GM12878 (cell line): ENCODE measurements at regions not wholly inside any gene's neighbourhood (a gene's known extent, or its start where the extent isn't known, plus 50 kb on each side); places are given as distances from the start of the nearest gene placed in this dataset.

Experiments
- ATAC-seq: fragments of 200-7000 bp; cut with Tn5 transposase; 3 replicates; pipeline ENCODE4 v1.9.1; 2020; ENCODE audit warnings: mild to moderate bottlenecking, moderate library complexity
- BruUV-seq: library from RNA; stranded (reverse); fragments of 400-500 nt; replicated peaks from 2 replicates; lab custom pipeline; 2021; lab: Mats Ljungman, UMichigan
- CTCF ChIA-PET: fragments of 300-600 bp; sonication (Branson Sonifier 250); formaldehyde crosslinking; extraction: SDS; loops from one replicate; lab custom pipeline; 2021; ENCODE audit warnings: inconsistent platforms; lab: Yijun Ruan, JAX
- POLR2A ChIA-PET: fragments of 350-600 bp; formaldehyde crosslinking; extraction: SDS; loops from one replicate; lab custom pipeline; 2021; ENCODE audit warnings: inconsistent platforms; lab: Charles Lee
- RAD21 ChIA-PET: fragments of 300-600 bp; sonication (Branson Sonifier 250); formaldehyde crosslinking; loops from one replicate; lab custom pipeline; 2023; ENCODE audit warnings: antibody characterized with exemption; ENCODE audit not compliant: unreplicated experiment; lab: Charles Lee
- SMC1A ChIA-PET: fragments of 300-600 bp; sonication (Branson Sonifier 250); formaldehyde crosslinking; loops from one replicate; lab custom pipeline; 2023; ENCODE audit not compliant: unreplicated experiment, uncharacterized antibody; lab: Charles Lee
- DNase-seq: peaks from one replicate; pipeline ENCODE4 v3.0.0-alpha.2; 2011; ENCODE audit warnings: low read depth, low spot score
- FAIRE-seq: peaks from 3 replicates; lab custom pipeline; 2011; peaks lifted over from hg19 to GRCh38; lab: Jason Lieb, UNC
- H2AFZ ChIP-seq: 2 replicates; pipeline ENCODE4 v1.6.0; 2011; ENCODE audit warnings: low read depth, low read length, control low read depth; ENCODE audit not compliant: control insufficient read depth
- H3K27ac ChIP-seq: 2 replicates; pipeline ENCODE4 v1.5.1; 2011; ENCODE audit warnings: control low read depth; ENCODE audit not compliant: control insufficient read depth, insufficient read depth
- H3K27me3 ChIP-seq, 2 experiments: replicated peaks in 1 of 2; 2 replicates each; pipeline versions ENCODE4 v1.6.0 to v1.6.1; 2011; ENCODE audit warnings: low read length in 1 of 2; ENCODE audit not compliant: control insufficient read depth in 2 of 2, insufficient read depth in 2 of 2
- H3K36me3 ChIP-seq, 2 experiments: 2 replicates each; pipeline ENCODE4 v1.5.1; 2011; ENCODE audit warnings: low read length in 1 of 2; ENCODE audit not compliant: control insufficient read depth in 2 of 2, insufficient read depth in 2 of 2
- H3K4me1 ChIP-seq: 2 replicates; pipeline ENCODE4 v1.6.1; 2011; ENCODE audit warnings: mild to moderate bottlenecking, low read length, moderate library complexity, mixed read lengths; ENCODE audit not compliant: control insufficient read depth, insufficient read depth
- H3K4me2 ChIP-seq: 2 replicates; pipeline ENCODE4 v1.6.0; 2011; ENCODE audit warnings: control low read depth; ENCODE audit not compliant: control insufficient read depth, insufficient read depth
- H3K4me3 ChIP-seq: fragments of 200-600 bp; sonication (generic); 2 replicates; pipeline ENCODE4 v1.5.1; 2016
- H3K79me2 ChIP-seq: 2 replicates; pipeline ENCODE4 v1.6.0; 2011; ENCODE audit warnings: low read length; ENCODE audit not compliant: control insufficient read depth, insufficient read depth
- H3K9ac ChIP-seq: 2 replicates; pipeline ENCODE4 v1.8.0; 2011; ENCODE audit warnings: low read length, control low read depth, mixed read lengths; ENCODE audit not compliant: control insufficient read depth, insufficient read depth
- H3K9me3 ChIP-seq: replicated peaks from 3 replicates; pipeline ENCODE4 v1.5.1; 2011; ENCODE audit warnings: mild to moderate bottlenecking, low read length; ENCODE audit not compliant: control insufficient read depth, insufficient read depth
- H4K20me1 ChIP-seq: 2 replicates; pipeline ENCODE4 v1.6.0; 2011; ENCODE audit not compliant: control insufficient read depth, insufficient read depth
- GABPA ChIP-seq: IDR thresholded peaks from 2 replicates; pipeline ENCODE4 v1.6.1; 2014; ENCODE audit warnings: antibody characterized with exemption, low read depth, mild to moderate bottlenecking, inconsistent platforms
- JUNB ChIP-seq: IDR thresholded peaks from 2 replicates; pipeline ENCODE4 v1.6.1; 2016; ENCODE audit warnings: antibody characterized with exemption, mild to moderate bottlenecking
- MTA2 ChIP-seq: fragments of 450-650 bp; IDR thresholded peaks from 2 replicates; pipeline ENCODE4 v1.6.1; 2016; ENCODE audit warnings: low read depth, mild to moderate bottlenecking, moderate library complexity
- MTA3 ChIP-seq: IDR thresholded peaks from 2 replicates; pipeline ENCODE4 v1.6.1; 2012; ENCODE audit warnings: low read length, inconsistent platforms, borderline replicate concordance
- NFYA ChIP-seq: IDR thresholded peaks from 2 replicates; pipeline ENCODE4 v1.6.1; 2011; ENCODE audit warnings: low read depth, mild to moderate bottlenecking, low read length, improper control_type of control experiment, borderline replicate concordance
- NR2F1 ChIP-seq: fragments of 450-650 bp; conservative IDR thresholded peaks from 2 replicates; pipeline ENCODE4 v1.6.1; 2017; ENCODE audit warnings: mild to moderate bottlenecking
- RAD21 ChIP-seq: IDR thresholded peaks from 2 replicates; pipeline ENCODE4 v1.6.1; 2011; ENCODE audit warnings: mild to moderate bottlenecking, low read depth, low read length, moderate library complexity; ENCODE audit not compliant: insufficient read depth
- SMAD1 ChIP-seq: fragments of 450-650 bp; IDR thresholded peaks from 2 replicates; pipeline ENCODE4 v1.6.1; 2018; ENCODE audit warnings: mild to moderate bottlenecking, low read depth; ENCODE audit not compliant: partially characterized antibody
- YY1 ChIP-seq: IDR thresholded peaks from 2 replicates; pipeline ENCODE4 v1.6.1; 2011; ENCODE audit warnings: low read depth, mild to moderate bottlenecking, low read length
- ZNF207 ChIP-seq: fragments of 450-650 bp; IDR thresholded peaks from 2 replicates; pipeline ENCODE4 v1.6.1; 2014; ENCODE audit warnings: antibody characterized with exemption, mild to moderate bottlenecking, borderline replicate concordance
- ZNF217 ChIP-seq: fragments of 450-650 bp; IDR thresholded peaks from 2 replicates; pipeline ENCODE4 v1.6.1; 2017; ENCODE audit warnings: antibody characterized with exemption, mild to moderate bottlenecking
- ZNF274 ChIP-seq: IDR thresholded peaks from one replicate; pipeline ENCODE4 v1.8.0; 2011; ENCODE audit not compliant: insufficient read length, insufficient read depth
- WGBS: methylation state at CpG from one replicate; pipeline ENCODE4 v1.1.6; 2016; ENCODE audit warnings: low lambda C conversion rate; ENCODE audit not compliant: insufficient replicate concordance, insufficient coverage; ENCODE audit errors: missing lambda C conversion rate; 5-methylcytosine and 5-hydroxymethylcytosine counted together
- in situ Hi-C: fragments of 300-500 bp; cut with MboI; formaldehyde crosslinking; loops from 9 replicates; pipeline ENCODE4 v1.14.3; 2018; ENCODE audit warnings: mixed read lengths
- intact Hi-C: fragments of 100-400 bp; cut with micrococcal nuclease; formaldehyde crosslinking; loops from one replicate; pipeline ENCODE4 v1.14.2; 2022; ENCODE audit not compliant: unreplicated experiment
- TF ChIP-seq, protein P1 (sequence below): fragments of 450-650 bp; IDR thresholded peaks from 2 replicates; pipeline ENCODE4 v1.6.1; 2016; ENCODE audit warnings: mild to moderate bottlenecking, moderate library complexity, borderline replicate concordance
- TF ChIP-seq, protein P2 (sequence below): IDR thresholded peaks from 2 replicates; pipeline ENCODE4 v1.6.1; 2012; ENCODE audit warnings: low read depth, low read length, improper control_type of control experiment

DNA sequence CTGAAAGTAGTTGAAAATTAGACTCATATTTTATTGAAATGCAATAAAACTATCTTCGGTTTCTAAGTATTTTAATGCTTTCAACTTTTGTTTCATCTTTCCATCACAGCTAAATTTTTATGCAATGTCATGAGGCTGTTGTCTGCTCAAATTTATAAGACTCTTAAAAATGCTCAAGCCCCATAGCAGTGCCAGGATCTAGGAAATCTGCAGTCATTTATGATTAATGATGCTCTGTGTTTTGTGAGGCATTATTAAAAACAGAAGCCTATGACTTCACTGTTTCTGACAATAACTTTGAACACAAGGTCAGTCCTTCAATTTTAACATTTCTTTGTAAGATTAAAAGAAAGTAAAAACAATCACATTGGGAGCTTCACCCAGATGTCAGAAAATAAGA is 112.5 kb downstream of the ALX1 start:
- ATAC-seq (no peak), DNase-seq (no peak), FAIRE-seq (no peak)
- no TSS peak for BruUV-seq
- SMC1A ChIA-PET, result interaction anchor here (1.1 kb wide), 1 partner anchor 11 kb away, joined by 3 read pairs; no protein-coding TSS in a partner anchor
- no peak overlapping the region for H3K9ac ChIP-seq
- no peak overlapping the region for H3K4me3 ChIP-seq
- H2AFZ ChIP-seq, result no peak overlapping the region
- RAD21 ChIA-PET, result interaction anchor here (1.5 kb wide), 1 partner anchor 33 kb away, joined by 4 read pairs; no protein-coding TSS in a partner anchor
- CTCF ChIA-PET, result no interaction called here
- H3K27ac ChIP-seq, result no peak overlapping the region
- no peaks in the 10 kb centered on the region for H3K36me3 ChIP-seq
- no peaks in the 10 kb centered on the region for H3K4me1 ChIP-seq
- POLR2A ChIA-PET, result no interaction called here
- no peaks in the 10 kb centered on the region for H3K27me3 ChIP-seq
- H3K9me3 ChIP-seq, result no peaks in the 10 kb centered on the region
- intact Hi-C loops, result no loop called here
- in situ Hi-C loops, result no loop called here
- H3K79me2 ChIP-seq, result no peaks in the 10 kb centered on the region
- TF ChIP-seq ZNF274 (no peak), MTA3 (no peak), JUNB (no peak), GABPA (no peak), NR2F1 (no peak), ZNF217 (no peak), ZNF207 (no peak), NFYA (no peak), MTA2 (no peak), RAD21 (no peak), YY1 (no peak), SMAD1 (no peak)
- TF ChIP-seq, protein P1, sequence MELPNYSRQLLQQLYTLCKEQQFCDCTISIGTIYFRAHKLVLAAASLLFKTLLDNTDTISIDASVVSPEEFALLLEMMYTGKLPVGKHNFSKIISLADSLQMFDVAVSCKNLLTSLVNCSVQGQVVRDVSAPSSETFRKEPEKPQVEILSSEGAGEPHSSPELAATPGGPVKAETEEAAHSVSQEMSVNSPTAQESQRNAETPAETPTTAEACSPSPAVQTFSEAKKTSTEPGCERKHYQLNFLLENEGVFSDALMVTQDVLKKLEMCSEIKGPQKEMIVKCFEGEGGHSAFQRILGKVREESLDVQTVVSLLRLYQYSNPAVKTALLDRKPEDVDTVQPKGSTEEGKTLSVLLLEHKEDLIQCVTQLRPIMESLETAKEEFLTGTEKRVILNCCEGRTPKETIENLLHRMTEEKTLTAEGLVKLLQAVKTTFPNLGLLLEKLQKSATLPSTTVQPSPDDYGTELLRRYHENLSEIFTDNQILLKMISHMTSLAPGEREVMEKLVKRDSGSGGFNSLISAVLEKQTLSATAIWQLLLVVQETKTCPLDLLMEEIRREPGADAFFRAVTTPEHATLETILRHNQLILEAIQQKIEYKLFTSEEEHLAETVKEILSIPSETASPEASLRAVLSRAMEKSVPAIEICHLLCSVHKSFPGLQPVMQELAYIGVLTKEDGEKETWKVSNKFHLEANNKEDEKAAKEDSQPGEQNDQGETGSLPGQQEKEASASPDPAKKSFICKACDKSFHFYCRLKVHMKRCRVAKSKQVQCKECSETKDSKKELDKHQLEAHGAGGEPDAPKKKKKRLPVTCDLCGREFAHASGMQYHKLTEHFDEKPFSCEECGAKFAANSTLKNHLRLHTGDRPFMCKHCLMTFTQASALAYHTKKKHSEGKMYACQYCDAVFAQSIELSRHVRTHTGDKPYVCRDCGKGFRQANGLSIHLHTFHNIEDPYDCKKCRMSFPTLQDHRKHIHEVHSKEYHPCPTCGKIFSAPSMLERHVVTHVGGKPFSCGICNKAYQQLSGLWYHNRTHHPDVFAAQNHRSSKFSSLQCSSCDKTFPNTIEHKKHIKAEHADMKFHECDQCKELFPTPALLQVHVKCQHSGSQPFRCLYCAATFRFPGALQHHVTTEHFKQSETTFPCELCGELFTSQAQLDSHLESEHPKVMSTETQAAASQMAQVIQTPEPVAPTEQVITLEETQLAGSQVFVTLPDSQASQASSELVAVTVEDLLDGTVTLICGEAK, result no peak
- TF ChIP-seq, protein P2, sequence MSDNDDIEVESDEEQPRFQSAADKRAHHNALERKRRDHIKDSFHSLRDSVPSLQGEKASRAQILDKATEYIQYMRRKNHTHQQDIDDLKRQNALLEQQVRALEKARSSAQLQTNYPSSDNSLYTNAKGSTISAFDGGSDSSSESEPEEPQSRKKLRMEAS, result no peak
- H4K20me1 ChIP-seq, result no peaks in the 10 kb centered on the region
- WGBS, result 0% methylated on average over 1 of the region's 1 CpG
- no peak overlapping the region for H3K4me2 ChIP-seq
